C1 segment of cervical spinal cord (tissue), 14 donors: ENCODE measurements at regions not wholly inside any gene's neighbourhood (a gene's known extent, or its start where the extent isn't known, plus 50 kb on each side); places are given as distances from the start of the nearest gene placed in this dataset.
"Not testable (repeated sequence)": the region's sequence is repeated elsewhere in the genome, so short reads cannot be mapped to it uniquely, and the experiment has no call there.

Experiments used
- DNase-seq, 14 donors: peaks; one replicate each; lab custom pipeline; 2025; lab: John Stamatoyannopoulos, UW

- no peak for DNase-seq
These were observed 355.0 kb downstream of the EDEM1 start for GRCh38 chr3:5542472-5542871.

- no peak for DNase-seq
These were observed 355.5 kb downstream of the EDEM1 start for GRCh38 chr3:5543047-5543446.

DNA sequence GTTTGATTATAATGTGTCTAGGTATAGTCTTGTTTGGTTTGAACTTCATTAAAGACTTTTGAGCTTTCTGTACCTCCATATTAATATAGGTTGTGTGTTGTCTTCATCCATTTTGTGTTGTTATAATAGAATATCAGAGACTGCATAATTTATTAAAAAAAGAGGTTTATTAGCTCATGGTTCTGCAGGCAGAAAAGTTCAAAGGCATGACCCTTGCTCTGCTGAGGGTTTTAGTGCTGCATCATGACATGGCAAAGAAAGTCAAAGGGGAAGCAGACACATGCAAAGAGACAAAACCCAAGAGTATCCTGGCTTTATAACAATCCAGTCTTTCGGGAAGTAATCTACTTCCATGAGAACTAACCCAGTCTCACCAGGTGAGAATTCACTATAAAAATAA lies 358.2 kb downstream of the EDEM1 start:
- no peak for DNase-seq

DNA sequence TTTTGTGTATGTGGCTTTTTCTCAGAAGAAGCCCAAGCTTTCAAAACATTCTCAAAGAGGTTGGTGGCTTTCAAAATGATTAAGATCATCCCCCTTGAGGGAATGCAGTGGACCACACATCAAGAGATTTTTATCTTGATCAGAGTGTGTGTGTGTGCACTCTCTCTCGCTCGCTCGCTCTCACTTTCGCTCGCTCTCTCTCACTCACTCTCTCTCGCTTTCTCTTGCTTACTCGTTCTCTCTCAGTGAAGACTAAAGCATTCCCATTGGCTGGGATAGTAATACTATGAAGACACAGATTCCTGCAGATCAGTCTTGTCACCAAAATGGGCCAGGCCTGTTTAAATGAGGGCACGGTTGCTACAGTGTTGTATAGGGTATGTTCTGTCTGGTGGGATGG lies 365.7 kb downstream of the EDEM1 start:
- DNase-seq, result no peak

- DNase-seq, result no peak
These were observed 366.8 kb downstream of the EDEM1 start for GRCh38 chr3:5554245-5554747.

GRCh38 chr3:5560199-5560598 lies 372.7 kb downstream of the EDEM1 start:
- no peak for DNase-seq

DNA sequence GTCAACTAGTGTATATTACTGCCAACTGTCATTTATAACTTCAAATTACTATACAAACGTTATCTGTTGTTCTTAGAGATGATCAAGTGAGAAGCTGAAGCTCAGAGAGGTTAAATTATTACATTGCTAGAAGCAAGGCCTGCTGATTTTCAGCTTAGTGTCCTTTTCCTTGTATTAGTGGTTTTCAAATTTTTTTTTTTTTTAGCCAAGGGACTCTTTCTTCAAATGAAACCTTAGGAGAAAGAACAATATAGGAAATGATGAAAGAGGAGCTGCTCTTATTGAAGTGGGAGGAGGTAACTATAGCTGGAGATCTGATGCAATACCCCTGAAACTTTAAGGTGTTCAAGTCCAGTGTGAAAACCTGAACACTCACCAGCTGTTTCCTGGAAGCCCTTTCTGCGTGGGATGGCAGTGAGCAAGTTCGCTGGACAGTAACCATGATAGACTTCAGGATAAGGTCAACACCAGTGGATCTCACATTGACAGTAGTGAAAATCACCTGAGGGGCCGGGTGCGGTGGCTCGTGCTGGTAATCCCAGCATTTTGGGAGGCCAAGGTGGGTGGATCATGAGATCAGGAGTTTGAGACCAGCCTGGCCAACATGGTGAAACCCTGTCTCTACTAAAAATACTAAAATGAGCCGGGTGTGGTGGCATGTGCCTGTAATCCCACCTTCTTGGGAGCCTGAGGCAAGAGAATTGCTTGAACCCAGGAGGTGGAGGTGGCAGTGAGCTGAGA lies 376.2 kb downstream of the EDEM1 start:
- DNase-seq, result no peak

- DNase-seq, result no peak
These were observed 376.8 kb downstream of the EDEM1 start for GRCh38 chr3:5564278-5564666.

DNA sequence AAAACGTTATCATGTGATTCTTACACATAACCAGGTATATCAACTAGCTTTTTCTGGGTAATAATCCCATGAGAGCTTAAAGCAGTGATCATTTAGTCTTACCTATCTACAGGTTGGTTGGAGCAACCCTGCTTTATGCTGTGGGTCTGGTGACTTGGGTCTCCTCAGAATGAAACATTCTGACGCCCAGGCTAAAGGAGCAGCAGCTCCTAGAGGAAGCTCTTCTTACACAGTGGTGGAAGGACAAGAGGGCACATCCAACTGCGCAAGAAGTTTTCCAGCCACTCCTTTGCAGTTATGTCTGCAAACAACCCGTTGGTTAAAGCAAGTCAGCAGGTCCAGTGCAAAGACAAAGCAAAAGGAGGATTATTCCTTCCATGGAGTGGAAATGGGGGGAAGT lies 377.5 kb downstream of the EDEM1 start:
- no peak for DNase-seq

- no peak for DNase-seq
These were observed 379.6 kb downstream of the EDEM1 start for GRCh38 chr3:5567113-5567512.

- no peak for DNase-seq
These were observed 380.9 kb downstream of the EDEM1 start for GRCh38 chr3:5568451-5568850.

DNA sequence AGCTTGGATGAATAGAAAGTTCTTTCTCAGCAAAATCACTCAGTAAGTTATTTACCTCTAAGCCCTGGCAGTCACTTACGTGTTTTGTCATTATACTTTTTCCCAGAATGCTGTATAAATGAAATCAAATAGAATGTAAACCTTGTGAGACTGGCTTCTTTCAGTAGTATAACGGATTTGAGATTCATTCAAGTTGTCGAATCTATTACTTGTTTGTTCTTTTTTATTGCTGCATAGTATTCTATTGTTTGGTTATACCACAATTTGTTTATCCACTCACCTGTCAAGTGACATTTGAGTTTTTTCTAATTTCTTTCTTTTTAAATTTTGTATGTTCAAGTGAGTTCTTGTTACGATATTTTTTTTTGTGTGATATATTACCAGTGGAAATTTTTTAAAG lies 381.6 kb downstream of the EDEM1 start:
- no peak for DNase-seq

DNA sequence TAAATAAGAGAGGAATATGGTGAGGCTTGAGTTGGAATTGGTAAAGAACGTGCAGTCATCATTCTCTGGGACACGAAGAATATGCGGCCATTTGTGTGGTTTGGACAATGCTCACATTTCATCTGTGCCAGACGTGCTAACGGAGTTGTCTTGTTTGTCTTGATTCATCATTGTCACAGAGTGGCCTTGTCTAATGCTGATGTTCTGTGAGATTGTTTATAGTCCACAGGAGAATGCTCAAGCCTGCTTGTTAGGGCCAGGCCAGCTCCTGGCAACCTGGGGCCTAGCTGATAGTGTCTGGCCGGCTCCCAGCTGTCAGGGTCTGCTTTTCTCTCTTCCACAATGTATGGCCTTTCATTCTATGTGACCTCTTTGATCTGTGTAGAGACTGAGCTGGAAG lies 384.7 kb downstream of the EDEM1 start:
- DNase-seq, result no peak

DNA sequence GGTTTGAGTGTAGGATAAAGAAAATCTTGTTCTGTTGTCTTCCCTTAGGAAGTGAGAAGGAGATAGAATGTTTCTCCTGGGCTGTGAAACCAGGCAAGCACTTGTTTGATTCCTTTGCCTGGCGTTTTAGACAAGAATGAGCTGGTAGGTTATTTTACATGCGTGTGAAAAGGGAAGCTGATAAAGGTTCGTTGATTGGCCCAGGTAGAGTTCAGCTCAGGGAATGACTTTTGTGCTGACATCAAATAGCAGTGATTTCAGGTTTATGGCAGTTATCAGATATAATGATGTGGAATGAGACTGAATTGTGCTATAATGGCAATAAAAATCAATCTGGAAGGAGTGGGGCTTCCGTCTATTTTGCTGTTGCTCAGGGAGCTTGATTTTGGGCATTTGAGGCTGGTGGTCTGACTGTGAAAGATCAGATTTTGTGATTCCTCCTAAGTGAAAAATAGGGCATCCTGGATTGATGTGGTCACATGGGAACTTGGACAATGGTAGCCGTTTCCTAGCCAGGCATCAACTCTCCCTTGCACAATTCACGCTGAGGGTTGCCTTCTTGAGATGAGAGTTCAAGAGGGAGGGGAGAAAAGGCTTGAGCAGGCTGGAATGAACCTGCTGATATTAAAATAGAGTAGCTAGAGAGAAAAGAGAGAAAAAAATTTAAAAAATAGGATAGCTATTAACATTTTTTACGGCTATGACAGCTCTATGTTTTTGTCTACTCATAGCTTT lies 388.9 kb downstream of the EDEM1 start:
- no peak for DNase-seq

GRCh38 chr3:5579139-5579602 lies 391.7 kb downstream of the EDEM1 start:
- no peak for DNase-seq

DNA sequence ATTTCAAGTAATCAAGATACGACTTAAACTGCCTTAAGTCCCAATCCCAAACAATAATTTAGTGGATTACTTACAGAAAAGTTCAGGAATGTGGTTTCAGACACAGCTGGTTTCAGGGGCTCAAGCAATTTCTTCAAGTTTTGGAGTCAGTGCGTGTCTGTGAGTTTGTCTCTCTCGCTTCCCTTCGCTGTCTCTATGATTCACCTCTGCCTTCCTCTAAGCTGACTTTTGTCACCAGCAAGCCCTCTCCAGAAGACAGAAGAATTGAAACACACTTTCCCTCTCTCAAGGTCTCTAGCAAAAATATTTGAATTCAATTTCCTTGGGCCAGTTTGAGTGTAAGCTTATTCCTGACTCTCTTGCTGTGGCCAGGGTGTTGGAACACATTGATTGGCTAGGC lies 392.4 kb downstream of the EDEM1 start:
- DNase-seq, result no peak

DNA sequence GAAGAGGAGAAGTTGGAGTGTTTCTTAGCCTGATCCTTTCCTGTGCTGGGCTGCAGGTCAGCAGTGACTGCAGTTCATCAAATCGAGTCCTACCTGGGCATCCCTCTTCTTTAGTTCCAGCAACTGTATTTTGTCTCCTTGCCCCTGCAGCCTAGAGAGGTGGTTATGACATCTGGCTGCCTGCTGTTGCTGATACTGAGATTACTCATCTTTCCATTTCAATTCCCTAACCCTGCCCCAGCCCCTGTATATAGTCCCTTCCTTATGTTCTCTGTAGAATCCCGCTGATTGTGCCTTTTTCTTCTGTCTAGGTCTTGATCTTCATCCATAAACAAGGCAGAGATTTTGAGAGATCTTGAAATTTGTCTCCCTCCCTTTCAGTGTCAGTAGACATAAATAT lies 393.3 kb downstream of the EDEM1 start:
- DNase-seq, result no peak

DNA sequence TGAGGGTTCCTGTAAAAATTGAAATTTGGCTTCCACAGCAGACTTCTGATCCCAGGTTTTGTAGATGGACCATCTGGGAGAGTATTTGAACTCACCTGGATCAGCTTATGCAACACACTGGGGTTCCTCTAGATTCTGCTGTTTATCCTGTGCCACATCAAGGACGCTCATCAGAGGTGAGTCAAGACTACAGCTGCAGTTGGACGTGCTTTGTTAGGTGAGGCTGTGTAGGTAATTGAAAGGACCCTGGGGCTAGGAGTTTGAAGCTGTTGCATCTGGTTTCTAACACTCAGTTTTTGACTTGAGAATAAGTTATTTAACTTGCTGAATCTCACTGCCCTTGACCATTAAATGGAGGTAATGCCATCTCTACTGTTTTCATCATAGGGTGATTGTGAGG lies 394.2 kb downstream of the EDEM1 start:
- DNase-seq, result no peak

DNA sequence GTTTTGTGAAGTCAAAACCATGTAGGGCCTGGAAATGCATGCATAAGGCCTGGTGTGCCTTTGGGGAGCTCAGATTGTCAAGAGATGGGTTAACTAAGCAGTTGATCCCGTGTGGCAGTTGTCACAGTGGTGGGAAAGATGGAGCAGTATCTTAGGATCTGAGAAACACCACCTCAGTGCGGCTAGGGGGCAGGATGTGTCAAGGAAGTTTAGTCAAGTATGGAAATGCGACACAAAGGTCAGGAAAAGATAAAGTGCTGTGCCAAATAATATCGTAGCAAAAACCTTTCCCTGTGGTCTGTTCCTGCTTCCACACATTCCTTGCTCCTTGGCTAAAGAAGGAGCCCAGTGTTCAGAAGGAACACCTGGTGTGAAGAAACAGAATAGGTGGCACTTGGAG lies 396.4 kb downstream of the EDEM1 start:
- no peak for DNase-seq

DNA sequence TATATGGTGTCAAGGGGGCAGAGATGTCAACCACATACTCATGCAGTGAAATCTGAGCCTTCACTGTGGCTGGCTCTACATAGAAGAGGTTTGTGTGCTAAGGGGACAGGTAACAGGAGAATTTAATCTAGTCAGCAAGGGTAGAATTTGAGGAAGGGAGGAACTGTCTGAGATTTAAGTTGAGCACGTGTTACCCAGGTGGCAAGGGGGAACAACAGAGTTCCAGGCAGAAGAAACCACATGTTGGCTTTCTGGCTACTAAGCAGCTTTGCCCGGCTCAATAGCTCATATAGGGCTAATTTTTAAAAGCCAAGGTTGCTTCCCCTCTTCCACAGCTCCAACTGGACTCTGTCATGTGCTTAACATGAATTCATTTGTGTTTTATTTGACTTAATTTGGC lies 397.6 kb downstream of the EDEM1 start:
- no peak for DNase-seq

DNA sequence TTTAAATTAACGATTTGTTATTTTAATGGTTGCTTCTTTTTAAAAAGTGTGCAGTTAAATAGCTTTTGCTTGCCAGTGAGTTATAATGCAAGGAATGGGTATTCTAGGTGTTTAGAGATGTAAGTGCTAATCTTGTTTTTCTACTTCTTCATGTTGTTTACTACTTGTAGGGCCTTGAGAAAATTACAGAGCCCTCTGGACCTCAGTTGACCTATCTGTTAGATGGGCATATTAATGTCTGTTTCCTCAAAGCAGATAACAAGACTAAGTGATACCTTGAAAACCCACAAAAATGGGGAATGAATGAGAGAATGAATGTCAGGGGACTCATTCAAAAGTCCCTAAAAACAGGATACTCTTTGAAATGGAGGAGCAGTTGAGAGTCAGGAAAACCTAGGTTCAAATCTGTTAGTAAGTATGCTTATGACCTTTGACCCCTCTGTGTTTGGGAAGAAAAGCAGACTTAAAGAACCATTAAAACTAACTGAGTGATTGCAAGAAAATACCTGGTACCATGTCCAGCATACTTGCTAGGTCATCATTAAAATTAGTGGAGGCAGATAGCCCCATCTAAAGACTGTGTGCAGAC lies 419.5 kb downstream of the EDEM1 start:
- DNase-seq, result no peak

DNA sequence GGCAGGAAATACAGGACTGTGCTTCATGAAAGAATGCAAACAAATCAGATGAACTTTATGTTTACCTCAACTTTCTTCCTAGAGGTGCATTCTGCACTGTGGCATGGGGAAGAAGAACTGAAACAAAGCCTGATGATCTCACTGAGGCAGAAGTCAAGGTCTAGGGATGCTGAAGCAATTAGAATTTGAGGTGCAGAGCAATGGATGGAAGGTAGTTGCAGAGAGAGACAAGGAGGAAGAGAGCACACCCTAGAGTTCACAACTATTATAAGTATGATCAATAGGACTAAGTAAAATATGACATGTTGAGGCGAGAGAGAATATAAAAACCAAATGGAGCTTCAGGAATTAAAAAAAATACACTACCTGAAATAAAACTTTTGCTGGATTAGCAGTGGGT lies 420.1 kb downstream of the EDEM1 start:
- no peak for DNase-seq

GRCh38 chr3:5608971-5609370 lies 421.5 kb downstream of the EDEM1 start:
- DNase-seq, result not testable (repeated sequence)
